UCSD-AML1 (cell line): ENCODE measurements at regions not wholly inside any gene's neighbourhood (a gene's known extent, or its start where the extent isn't known, plus 50 kb on each side); places are given as distances from the start of the nearest gene placed in this dataset.
"Not testable (repeated sequence)": the region's sequence is repeated elsewhere in the genome, so short reads cannot be mapped to it uniquely, and the experiment has no call there.

Experiments
- DNase-seq: peaks from one replicate; lab custom pipeline; 2025; ENCODE audit not compliant: unreplicated experiment; lab: John Stamatoyannopoulos, UW

GRCh38 chr11:43072096-43072495 lies 239.7 kb upstream of the API5 start:
- DNase-seq, result no peak

GRCh38 chr11:43072911-43073310 lies 238.9 kb upstream of the API5 start:
- DNase-seq, result no peak

- DNase-seq, result no peak
Measured at GRCh38 chr11:43074810-43075209, 237.0 kb upstream of the API5 start.

GRCh38 chr11:43101113-43101512 lies 210.7 kb upstream of the API5 start:
- DNase-seq, result no peak

- no peak for DNase-seq
Measured at GRCh38 chr11:43116071-43116470, 195.7 kb upstream of the API5 start.

GRCh38 chr11:43119275-43119970 lies 192.4 kb upstream of the API5 start:
- no peak for DNase-seq

GRCh38 chr11:43122546-43122945 lies 189.2 kb upstream of the API5 start:
- DNase-seq, result no peak

- DNase-seq, result no peak
Measured at GRCh38 chr11:43123443-43123842, 188.4 kb upstream of the API5 start.

GRCh38 chr11:43124272-43124935 lies 187.4 kb upstream of the API5 start:
- DNase-seq, result no peak

- no peak for DNase-seq
Measured at GRCh38 chr11:43129329-43129728, 182.5 kb upstream of the API5 start.

- DNase-seq, result no peak
Measured at GRCh38 chr11:43130616-43131015, 181.2 kb upstream of the API5 start.

GRCh38 chr11:43135966-43136534 lies 175.7 kb upstream of the API5 start:
- DNase-seq, result no peak

GRCh38 chr11:43138621-43139140 lies 173.1 kb upstream of the API5 start:
- no peak for DNase-seq

- no peak for DNase-seq
Measured at GRCh38 chr11:43145653-43146052, 166.1 kb upstream of the API5 start.

GRCh38 chr11:43150697-43151096 lies 161.1 kb upstream of the API5 start:
- no peak for DNase-seq

- DNase-seq, result no peak
Measured at GRCh38 chr11:43164831-43165230, 147.0 kb upstream of the API5 start.

GRCh38 chr11:43165393-43165792 lies 146.4 kb upstream of the API5 start:
- not testable (repeated sequence) for DNase-seq

GRCh38 chr11:43168241-43168640 lies 143.6 kb upstream of the API5 start:
- DNase-seq, result not testable (repeated sequence)

GRCh38 chr11:43172477-43172876 lies 139.3 kb upstream of the API5 start:
- DNase-seq, result no peak

- DNase-seq, result no peak
Measured at GRCh38 chr11:43177975-43178374, 133.8 kb upstream of the API5 start.

- not testable (repeated sequence) for DNase-seq
Measured at GRCh38 chr11:43194459-43194858, 117.3 kb upstream of the API5 start.

- no peak for DNase-seq
Measured at GRCh38 chr11:43197379-43197778, 114.4 kb upstream of the API5 start.
